Ectodermal cell (in vitro differentiated cells): ENCODE measurements at regions not wholly inside any gene's neighbourhood (a gene's known extent, or its start where the extent isn't known, plus 50 kb on each side); places are given as distances from the start of the nearest gene placed in this dataset.

ENCODE experiments used
- H3K27ac ChIP-seq: 2 replicates; pipeline ENCODE4 v1.7.0; 2013; ENCODE audit warnings: mild to moderate bottlenecking, low read depth, low read length; ENCODE audit not compliant: insufficient read depth, poor library complexity, severe bottlenecking
- H3K27me3 ChIP-seq: 2 replicates; pipeline ENCODE4 v1.7.0; 2013; ENCODE audit warnings: mild to moderate bottlenecking, low read length; ENCODE audit not compliant: insufficient read depth, control insufficient read depth, poor library complexity, severe bottlenecking
- H3K36me3 ChIP-seq: one replicate; pipeline ENCODE4 v1.7.0; 2013; ENCODE audit warnings: low read length; ENCODE audit not compliant: control insufficient read depth, insufficient read depth
- H3K4me1 ChIP-seq: one replicate; pipeline ENCODE4 v1.7.0; 2013; ENCODE audit warnings: low read length; ENCODE audit not compliant: control insufficient read depth, insufficient read depth
- H3K4me3 ChIP-seq: 2 replicates; pipeline ENCODE4 v1.7.0; 2013; ENCODE audit warnings: low read depth, low read length, control low read depth; ENCODE audit not compliant: insufficient read depth
- H3K9me3 ChIP-seq: 2 replicates; pipeline ENCODE4 v1.7.0; 2013; ENCODE audit warnings: mild to moderate bottlenecking, low read length, moderate library complexity; ENCODE audit not compliant: control insufficient read depth
- WGBS, 2 experiments: methylation state at CpG; one replicate each; pipeline ENCODE4 v1.1.7; 2013; ENCODE audit warnings: missing lambda C conversion rate in 2 of 2; 5-methylcytosine and 5-hydroxymethylcytosine counted together

DNA sequence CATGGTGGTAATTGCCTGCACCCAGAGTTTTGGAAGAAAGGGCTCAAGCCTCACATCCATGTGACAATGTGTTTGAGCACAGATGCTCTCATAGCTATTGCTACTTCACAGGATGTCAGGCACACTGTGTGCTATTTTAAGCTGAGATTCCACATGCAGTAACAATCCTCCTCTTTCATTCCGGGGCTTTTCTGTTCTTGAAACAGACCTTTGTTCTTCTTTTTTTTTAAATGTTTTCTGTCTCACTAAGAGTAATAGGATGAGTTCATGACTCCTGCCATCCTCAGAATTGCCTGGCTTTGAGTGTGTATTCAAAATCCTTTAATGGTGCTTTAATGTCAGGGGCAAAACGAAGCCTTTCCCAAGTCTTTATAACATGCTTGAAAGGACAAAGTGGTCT is 198.9 kb downstream of the ABCC12 start:
- 76 to 90% methylated on average over 2 of the region's 2 CpGs for WGBS, 2 experiments
- no peak overlapping the region for H3K4me3 ChIP-seq
- H3K27me3 ChIP-seq, result no peaks in the 10 kb centered on the region
- no peaks in the 10 kb centered on the region for H3K9me3 ChIP-seq
- H3K27ac ChIP-seq, result no peak overlapping the region
- no peaks in the 10 kb centered on the region for H3K36me3 ChIP-seq
- no peaks in the 10 kb centered on the region for H3K4me1 ChIP-seq

DNA sequence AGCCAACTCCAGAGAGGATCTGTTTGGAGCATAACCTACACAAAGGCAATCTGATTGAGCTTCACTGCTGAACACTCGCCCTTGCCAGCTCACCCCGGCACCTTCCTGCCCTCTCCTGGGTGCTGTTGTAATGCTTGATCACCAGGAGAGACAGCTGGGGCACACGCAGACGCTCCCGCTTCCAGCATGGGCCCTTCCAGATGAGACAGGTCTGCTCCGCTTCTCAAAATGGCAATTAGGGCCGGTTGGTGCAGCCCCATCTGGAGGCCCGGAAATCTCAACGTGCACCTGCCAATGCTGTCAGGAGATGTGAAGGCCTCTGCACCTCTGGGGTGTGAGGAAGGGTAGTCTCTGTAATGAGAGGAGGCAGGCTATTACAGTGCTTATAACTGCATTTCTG is 206.1 kb downstream of the ABCC12 start:
- no peak overlapping the region for H3K4me3 ChIP-seq
- no peaks in the 10 kb centered on the region for H3K9me3 ChIP-seq
- WGBS, 2 experiments, result 94 to 97% methylated on average over 9 of the region's 9 CpGs
- H3K36me3 ChIP-seq, result no peaks in the 10 kb centered on the region
- H3K4me1 ChIP-seq, result no peaks in the 10 kb centered on the region
- no peaks in the 10 kb centered on the region for H3K27me3 ChIP-seq
- no peak overlapping the region for H3K27ac ChIP-seq

DNA sequence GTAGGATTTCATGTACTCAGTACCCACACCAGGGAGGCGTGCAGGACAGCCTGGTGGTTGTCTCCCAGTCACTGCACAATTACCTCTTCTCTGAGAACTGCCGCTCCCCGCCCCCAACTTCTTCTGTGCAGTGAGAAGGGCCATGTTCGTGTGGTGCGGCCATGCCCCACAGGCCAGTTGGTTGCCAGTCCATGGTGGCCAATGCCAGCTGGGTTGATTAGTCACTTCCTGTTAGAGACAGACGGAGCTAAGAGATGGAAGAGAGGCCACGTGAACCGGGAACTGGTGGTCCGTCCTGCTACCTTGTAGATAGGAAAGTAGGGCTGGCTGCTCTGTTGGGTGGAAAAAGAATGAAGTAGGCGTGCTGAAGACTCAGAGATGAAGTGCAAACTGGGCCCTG is 206.5 kb downstream of the ABCC12 start:
- Histone ChIP-seq H3K9me3 (no peaks in the 10 kb centered on the region), H3K27ac (no peak overlapping the region), H3K4me3 (no peak overlapping the region), H3K27me3 (no peaks in the 10 kb centered on the region), H3K4me1 (no peaks in the 10 kb centered on the region), H3K36me3 (no peaks in the 10 kb centered on the region)
- WGBS, 2 experiments, result 96% methylated on average over 10 of the region's 10 CpGs

DNA sequence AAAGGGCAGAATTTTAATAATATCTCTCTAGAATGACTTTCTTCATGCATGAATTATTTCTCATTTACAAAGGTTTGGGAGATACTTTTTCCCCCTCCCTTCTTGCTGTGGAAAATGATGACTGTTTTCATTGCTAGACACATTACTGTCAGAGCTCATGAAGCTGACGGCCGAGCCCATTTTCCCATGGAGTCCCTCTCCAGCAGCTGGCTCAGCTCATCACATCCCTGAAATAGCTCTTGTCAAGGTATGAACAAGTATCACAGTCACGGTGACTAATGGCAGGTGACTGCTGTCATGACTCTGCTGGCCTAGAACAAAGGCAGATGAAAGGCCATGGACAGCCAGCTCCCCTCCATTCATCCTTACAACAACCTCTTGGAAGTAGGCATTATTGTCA is 208.1 kb downstream of the ABCC12 start:
- Histone ChIP-seq H3K4me1 (no peaks in the 10 kb centered on the region), H3K9me3 (no peaks in the 10 kb centered on the region), H3K4me3 (no peak overlapping the region), H3K27ac (no peak overlapping the region), H3K36me3 (no peaks in the 10 kb centered on the region), H3K27me3 (no peaks in the 10 kb centered on the region)
- 94% methylated on average over 3 of the region's 3 CpGs for WGBS, 2 experiments

DNA sequence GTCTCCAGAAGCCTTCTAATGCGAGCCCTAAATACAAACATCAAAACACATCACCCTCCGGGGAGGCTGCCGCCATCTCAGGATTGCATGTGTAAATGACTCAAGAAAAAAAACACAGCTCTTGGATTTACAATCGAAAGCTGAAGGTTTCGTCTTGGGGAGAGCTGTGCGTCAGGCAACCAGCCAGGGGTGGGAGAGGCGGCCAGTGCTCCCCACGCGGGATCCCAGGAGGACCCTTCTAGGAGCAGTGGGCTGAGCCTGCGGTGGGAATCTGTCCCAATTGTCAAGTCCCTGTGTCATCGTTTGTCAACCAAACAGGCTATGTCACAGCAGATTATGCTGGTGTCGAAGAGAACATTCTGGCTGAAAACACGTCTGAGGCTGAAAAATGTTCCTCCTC is 209.7 kb downstream of the ABCC12 start:
- H3K4me1 ChIP-seq, result no peaks in the 10 kb centered on the region

DNA sequence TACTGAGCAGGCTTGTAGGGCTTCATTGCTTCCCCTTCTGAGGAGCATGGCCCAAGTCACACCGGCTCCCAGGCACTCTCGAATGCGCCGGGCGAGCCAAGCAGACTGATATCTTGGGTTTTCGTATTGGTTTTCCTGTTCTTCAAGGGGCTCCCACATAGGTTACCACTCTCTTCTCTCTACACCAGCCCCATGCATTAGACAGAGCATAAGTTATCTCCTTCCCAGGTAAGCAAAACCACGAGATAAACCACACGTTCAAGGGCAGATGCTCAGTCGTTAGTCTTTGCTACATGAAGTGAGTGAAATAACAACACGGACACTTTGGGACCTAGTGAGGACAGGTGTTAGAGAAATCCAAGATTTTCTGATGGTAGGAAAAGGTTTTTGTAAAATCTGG is 211.2 kb downstream of the ABCC12 start:
- Histone ChIP-seq H3K4me1 (no peaks in the 10 kb centered on the region), H3K27me3 (no peaks in the 10 kb centered on the region), H3K4me3 (no peak overlapping the region), H3K9me3 (no peaks in the 10 kb centered on the region), H3K36me3 (no peaks in the 10 kb centered on the region), H3K27ac (no peak overlapping the region)
- 96 to 97% methylated on average over 10 of the region's 10 CpGs for WGBS, 2 experiments

More for the DNA sequence above, 209.7 kb downstream of the ABCC12 start:
- no peaks in the 10 kb centered on the region for H3K36me3 ChIP-seq
- no peak overlapping the region for H3K4me3 ChIP-seq
- 89% methylated on average over 13 of the region's 13 CpGs for WGBS, 2 experiments
- no peaks in the 10 kb centered on the region for H3K9me3 ChIP-seq
- no peak overlapping the region for H3K27ac ChIP-seq
- no peaks in the 10 kb centered on the region for H3K27me3 ChIP-seq

DNA sequence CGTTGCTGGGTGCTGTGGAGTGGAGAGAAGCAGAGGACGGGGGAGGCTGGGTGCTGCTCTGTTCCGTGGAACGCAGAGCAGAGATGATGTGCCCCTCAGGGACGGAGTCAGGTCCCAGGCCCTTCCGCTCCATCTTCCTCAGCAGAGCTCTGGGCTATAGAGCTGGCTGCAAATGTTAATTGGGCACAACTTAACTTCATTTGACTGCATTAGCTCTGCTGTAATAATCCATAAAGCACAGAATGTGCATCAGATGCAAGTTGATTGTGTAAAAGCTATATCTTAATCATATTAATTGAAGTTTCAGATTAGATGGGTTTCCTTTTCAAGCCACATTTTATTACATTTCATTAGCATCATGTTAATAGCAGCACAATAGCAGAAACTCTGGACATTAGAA is 212.6 kb downstream of the ABCC12 start:
- Histone ChIP-seq H3K9me3 (no peaks in the 10 kb centered on the region), H3K4me3 (no peak overlapping the region), H3K36me3 (no peaks in the 10 kb centered on the region), H3K27ac (no peak overlapping the region), H3K4me1 (no peaks in the 10 kb centered on the region), H3K27me3 (no peaks in the 10 kb centered on the region)
- 87 to 92% methylated on average over 6 of the region's 6 CpGs for WGBS, 2 experiments

DNA sequence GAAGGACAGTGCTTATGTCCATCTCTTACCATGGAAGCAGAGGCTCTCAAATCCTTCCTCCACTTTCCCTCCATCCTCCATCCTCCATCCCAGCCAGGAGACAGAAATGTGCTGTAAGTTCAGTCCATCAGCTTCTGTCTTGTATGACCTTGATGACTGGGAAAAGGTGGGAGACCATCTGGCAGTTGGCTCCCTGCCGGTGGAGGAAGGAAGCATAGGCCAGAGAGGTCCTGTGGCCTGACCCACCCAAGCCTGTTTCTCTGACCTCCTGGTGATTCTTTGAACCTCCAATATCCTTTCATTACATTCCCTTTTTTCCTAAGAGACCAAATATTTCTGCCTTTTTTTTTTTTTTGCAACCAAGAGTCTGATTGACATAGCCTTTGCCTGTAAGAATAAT is 215.3 kb downstream of the ABCC12 start:
- H3K36me3 ChIP-seq, result no peaks in the 10 kb centered on the region
- no peaks in the 10 kb centered on the region for H3K27me3 ChIP-seq
- no peak overlapping the region for H3K4me3 ChIP-seq
- H3K27ac ChIP-seq, result no peak overlapping the region
- WGBS, 2 experiments, result 85 to 91% methylated on average over 1 of the region's 1 CpG
- no peaks in the 10 kb centered on the region for H3K4me1 ChIP-seq
- no peaks in the 10 kb centered on the region for H3K9me3 ChIP-seq

DNA sequence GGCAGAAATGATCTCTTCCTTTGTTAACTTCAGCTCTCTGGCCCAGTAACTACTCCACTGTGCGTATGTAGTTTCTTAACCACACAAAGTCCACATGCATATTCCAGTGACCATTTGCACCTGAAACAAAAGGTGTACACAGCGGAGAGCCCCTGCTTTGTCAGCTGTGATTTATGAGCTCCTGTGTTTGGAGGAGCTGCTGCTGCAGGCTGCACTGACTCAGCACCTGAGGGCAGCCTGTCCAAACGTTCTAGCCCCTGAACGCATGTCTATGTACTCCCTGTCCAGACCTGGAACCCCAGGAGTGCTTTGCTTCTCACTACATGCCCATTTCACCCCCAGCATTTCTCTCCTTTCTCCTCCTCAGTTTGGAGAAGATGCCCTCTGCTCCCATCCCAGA is 216.1 kb downstream of the ABCC12 start:
- no peaks in the 10 kb centered on the region for H3K4me1 ChIP-seq
- H3K27me3 ChIP-seq, result no peaks in the 10 kb centered on the region
- H3K36me3 ChIP-seq, result no peaks in the 10 kb centered on the region
- 88 to 96% methylated on average over 4 of the region's 4 CpGs for WGBS, 2 experiments
- no peaks in the 10 kb centered on the region for H3K9me3 ChIP-seq
- no peak overlapping the region for H3K27ac ChIP-seq
- no peak overlapping the region for H3K4me3 ChIP-seq

DNA sequence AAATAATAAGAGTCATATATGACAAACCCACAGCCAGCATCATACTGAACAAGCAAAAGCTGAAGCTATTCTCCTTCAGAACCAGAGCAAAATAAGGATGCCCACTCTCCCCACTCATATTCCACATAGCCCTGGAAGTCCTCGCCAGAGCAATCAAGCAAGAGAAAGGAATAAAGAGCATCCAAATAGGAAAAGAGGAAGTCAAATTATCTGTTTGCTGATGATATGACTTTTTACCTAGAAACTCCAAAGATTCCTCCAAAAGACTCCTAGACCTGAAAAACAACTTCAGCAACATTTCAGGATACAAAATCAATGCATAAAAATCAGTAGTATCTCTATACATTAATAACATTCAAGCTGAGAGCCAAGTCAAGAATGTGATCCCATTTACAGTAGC is 217.5 kb downstream of the ABCC12 start:
- Histone ChIP-seq H3K4me1 (no peaks in the 10 kb centered on the region), H3K36me3 (no peaks in the 10 kb centered on the region), H3K9me3 (no peaks in the 10 kb centered on the region), H3K27me3 (no peaks in the 10 kb centered on the region), H3K27ac (no peak overlapping the region), H3K4me3 (no peak overlapping the region)
- 92 to 100% methylated on average over 1 of the region's 1 CpG for WGBS, 2 experiments

DNA sequence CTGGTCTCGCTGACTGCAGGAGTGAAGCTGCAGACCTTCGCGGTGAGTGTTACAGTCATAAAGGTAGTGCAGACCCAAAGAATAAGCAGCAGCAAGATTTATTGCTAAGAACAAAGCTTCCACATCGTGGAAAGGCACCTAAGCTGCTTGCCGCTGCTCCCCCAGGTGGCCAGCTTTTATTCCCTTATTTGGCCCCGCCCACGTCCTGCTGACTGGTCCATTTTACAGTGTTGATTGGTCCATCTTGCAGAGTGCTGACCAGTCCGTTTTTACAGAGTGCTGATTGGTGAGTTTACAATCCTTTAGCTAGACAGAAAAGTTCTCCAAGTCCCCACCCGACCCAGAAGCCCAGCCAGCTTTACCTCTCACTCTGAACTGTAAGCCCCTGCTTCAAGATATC is 227.8 kb downstream of the ABCC12 start:
- H3K4me1 ChIP-seq, result no peaks in the 10 kb centered on the region
- 90 to 92% methylated on average over 9 of the region's 9 CpGs for WGBS, 2 experiments
- no peaks in the 10 kb centered on the region for H3K36me3 ChIP-seq

More for the DNA sequence above, 227.8 kb downstream of the ABCC12 start:
- no peaks in the 10 kb centered on the region for H3K27me3 ChIP-seq
- H3K27ac ChIP-seq, result no peak overlapping the region
- H3K9me3 ChIP-seq, result no peaks in the 10 kb centered on the region
- H3K4me3 ChIP-seq, result no peak overlapping the region
